ENCODE measurements at regions not wholly inside any gene's neighbourhood (a gene's known extent, or its start where the extent isn't known, plus 50 kb on each side); places are given as distances from the start of the nearest gene placed in this dataset.

DNA sequence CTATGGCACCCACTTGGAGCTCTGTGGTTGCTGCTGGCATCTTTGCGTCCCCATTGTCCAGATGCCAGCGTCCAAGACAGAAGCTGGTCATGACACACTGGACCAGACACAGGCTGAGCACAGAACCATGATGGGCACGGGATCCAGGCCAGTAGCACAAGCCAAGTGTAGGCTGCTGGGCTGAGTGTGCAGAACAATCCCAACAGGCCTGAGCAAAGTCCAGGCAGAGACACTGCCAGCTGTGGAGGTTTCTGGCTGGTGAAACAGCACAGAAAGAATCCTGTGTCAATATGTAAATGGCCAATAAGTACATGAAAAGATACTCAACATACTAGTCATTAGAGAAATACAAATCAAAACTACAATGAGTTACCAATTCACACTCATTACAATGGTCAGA is 705.4 kb downstream of the METTL4 start:
- TF ChIP-seq, protein P1, sequence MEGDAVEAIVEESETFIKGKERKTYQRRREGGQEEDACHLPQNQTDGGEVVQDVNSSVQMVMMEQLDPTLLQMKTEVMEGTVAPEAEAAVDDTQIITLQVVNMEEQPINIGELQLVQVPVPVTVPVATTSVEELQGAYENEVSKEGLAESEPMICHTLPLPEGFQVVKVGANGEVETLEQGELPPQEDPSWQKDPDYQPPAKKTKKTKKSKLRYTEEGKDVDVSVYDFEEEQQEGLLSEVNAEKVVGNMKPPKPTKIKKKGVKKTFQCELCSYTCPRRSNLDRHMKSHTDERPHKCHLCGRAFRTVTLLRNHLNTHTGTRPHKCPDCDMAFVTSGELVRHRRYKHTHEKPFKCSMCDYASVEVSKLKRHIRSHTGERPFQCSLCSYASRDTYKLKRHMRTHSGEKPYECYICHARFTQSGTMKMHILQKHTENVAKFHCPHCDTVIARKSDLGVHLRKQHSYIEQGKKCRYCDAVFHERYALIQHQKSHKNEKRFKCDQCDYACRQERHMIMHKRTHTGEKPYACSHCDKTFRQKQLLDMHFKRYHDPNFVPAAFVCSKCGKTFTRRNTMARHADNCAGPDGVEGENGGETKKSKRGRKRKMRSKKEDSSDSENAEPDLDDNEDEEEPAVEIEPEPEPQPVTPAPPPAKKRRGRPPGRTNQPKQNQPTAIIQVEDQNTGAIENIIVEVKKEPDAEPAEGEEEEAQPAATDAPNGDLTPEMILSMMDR (IDR thresholded peaks at IDR 0.05; ENCODE audit: control insufficient read depth, insufficient read depth, low read depth, low read length, missing control alignments): no peak
- DNase-seq (ENCODE audit: low read depth): no peak
- H3K4me3 ChIP-seq (ENCODE audit: control insufficient read depth, low read depth, low read length): no peak overlapping the region

DNA sequence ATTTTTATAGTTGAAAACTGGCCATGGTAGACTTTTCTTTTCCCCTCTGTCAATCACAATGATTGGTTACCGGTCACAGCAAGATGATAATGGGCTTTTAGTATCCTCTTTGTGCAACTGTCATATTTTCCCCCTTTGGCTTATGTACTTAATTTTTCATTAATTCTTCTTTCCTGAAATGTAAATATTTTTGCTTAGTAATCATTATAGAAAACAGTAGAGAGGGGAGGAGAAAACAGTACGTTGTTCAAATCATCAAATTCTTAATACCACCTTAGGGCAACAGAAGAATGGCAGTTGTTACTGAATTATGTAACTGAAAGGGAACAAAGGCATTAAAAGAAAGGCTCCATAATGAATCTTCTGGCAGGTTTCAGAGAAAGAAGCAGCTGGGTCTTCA is 699.0 kb downstream of the METTL4 start:
- DNase-seq (ENCODE audit: low read depth): no peak
- no peak overlapping the region for H3K4me3 ChIP-seq (ENCODE audit: control insufficient read depth, low read depth, low read length)
- TF ChIP-seq, protein P1 (IDR thresholded peaks at IDR 0.05; ENCODE audit: control insufficient read depth, insufficient read depth, low read depth, low read length, missing control alignments): no peak

- TF ChIP-seq, protein P1 (IDR thresholded peaks at IDR 0.05; ENCODE audit: control insufficient read depth, insufficient read depth, low read depth, low read length, missing control alignments): no peak
- no peak for DNase-seq (ENCODE audit: low read depth)
- no peak overlapping the region for H3K4me3 ChIP-seq (ENCODE audit: control insufficient read depth, low read depth, low read length)
These were observed 696.1 kb downstream of the METTL4 start for GRCh38 chr18:1875219-1875618.

DNA sequence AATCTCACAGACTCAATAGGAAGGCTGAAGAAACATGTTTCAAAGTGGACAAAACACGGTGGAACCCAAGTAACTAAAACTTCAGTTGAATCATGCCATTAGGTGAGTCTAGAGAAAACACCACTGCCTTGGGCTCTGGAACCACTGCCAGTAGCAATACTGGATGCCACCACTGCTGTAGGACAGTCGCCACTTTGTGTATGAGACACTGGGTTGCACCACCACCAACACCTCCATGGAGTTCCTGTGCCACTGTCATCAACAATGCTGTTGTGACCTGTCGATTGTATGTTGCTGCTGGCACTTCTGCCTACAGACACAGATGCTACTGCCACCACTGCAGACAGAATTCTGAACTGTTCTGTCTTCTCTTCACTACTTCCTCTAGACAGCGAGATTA is 686.7 kb downstream of the METTL4 start:
- DNase-seq (ENCODE audit: low read depth): no peak
- no peak overlapping the region for H3K4me3 ChIP-seq (ENCODE audit: control insufficient read depth, low read depth, low read length)
- TF ChIP-seq, protein P1 (IDR thresholded peaks at IDR 0.05; ENCODE audit: control insufficient read depth, insufficient read depth, low read depth, low read length, missing control alignments): no peak

- H3K4me3 ChIP-seq (ENCODE audit: control insufficient read depth, low read depth, low read length): no peak overlapping the region
- TF ChIP-seq, protein P1 (IDR thresholded peaks at IDR 0.05; ENCODE audit: control insufficient read depth, insufficient read depth, low read depth, low read length, missing control alignments): no peak
- no peak for DNase-seq (ENCODE audit: low read depth)
These were observed 679.7 kb downstream of the METTL4 start for GRCh38 chr18:1891641-1892040.

GRCh38 chr18:1892191-1892590 is 679.1 kb downstream of the METTL4 start:
- TF ChIP-seq, protein P1 (IDR thresholded peaks at IDR 0.05; ENCODE audit: control insufficient read depth, insufficient read depth, low read depth, low read length, missing control alignments): no peak
- no peak for DNase-seq (ENCODE audit: low read depth)
- H3K4me3 ChIP-seq (ENCODE audit: control insufficient read depth, low read depth, low read length): no peak overlapping the region

Data from AG09309 (cell line).